ENCODE measurements at regions not wholly inside any gene's neighbourhood (a gene's known extent, or its start where the extent isn't known, plus 50 kb on each side); places are given as distances from the start of the nearest gene placed in this dataset.

DNA sequence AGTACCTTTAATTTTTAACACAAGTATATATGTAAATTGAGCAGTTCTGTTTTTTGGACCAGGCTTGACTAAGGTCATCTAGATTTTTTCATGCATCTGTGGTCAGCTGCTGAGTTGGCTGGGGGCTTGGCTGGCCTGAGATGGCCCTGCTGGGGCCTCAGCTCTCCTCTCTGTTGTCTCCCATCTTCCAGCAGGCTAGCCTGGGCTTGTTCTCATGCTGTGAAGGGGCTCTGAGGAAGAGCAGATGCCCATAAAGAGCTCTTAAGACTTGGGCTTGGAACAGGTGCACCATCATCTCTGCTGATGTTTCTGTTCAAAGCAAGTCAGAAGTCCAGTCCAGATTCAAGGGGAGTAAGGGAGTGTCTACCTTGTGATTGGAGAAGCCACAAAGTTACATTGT is 51.2 kb upstream of the TNR start:
- no peak for DNase-seq

DNA sequence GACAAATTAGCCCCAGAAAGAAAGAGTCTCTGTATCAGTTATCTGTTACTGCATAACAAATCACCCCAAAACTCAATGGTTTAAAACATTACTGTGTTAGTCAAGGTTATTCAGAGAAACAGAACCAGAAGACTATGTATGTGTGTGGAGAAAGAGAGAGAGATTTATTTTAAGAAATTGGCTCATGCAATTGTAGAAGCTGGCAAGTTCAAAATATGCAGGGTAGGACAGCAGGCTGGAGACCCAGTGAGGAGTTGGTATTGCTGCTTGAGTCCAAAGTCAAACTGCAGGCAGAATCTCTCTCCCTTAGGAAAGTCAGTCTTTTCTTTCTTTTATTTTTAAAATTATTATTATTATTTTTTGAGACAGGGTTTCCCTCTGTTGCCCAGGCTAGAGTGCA is 50.2 kb upstream of the TNR start:
- Histone ChIP-seq H3K36me3 (ENCODE audit: control insufficient read depth in 1 of 2, insufficient read depth in 2 of 2, low read length in 1 of 2) (no peaks in the 10 kb centered on the region), H3K27ac (ENCODE audit: low read depth in 1 of 2, low read length in 2 of 2) (peak overlapping the region; percentile 75 to 88)
- no peak for ATAC-seq (ENCODE audit: low FRiP score)

More for the DNA sequence above, 51.2 kb upstream of the TNR start:
- peak overlapping the region; percentile 30 to 67 for H3K27ac ChIP-seq (ENCODE audit: low read depth in 1 of 2, low read length in 2 of 2)
- no peaks in the 10 kb centered on the region for H3K9me3 ChIP-seq (ENCODE audit: control insufficient read depth, low read length)
- peaks cover 5 to 25% of the 10 kb centered on the region in 2 donors for H3K4me1 ChIP-seq (ENCODE audit: control insufficient read depth in 1 of 2, insufficient read depth in 2 of 2, low read length in 2 of 2)
- intact Hi-C loops (cut with DNase I), result no loop called here
- no peak for ATAC-seq (ENCODE audit: low FRiP score)
- no peaks in the 10 kb centered on the region for H3K27me3 ChIP-seq (ENCODE audit: control insufficient read depth in 1 of 2, insufficient read depth in 2 of 2, low read length in 1 of 2)
- no peaks in the 10 kb centered on the region for H3K36me3 ChIP-seq (ENCODE audit: control insufficient read depth in 1 of 2, insufficient read depth in 2 of 2, low read length in 1 of 2)
- no peak overlapping the region for H3K4me3 ChIP-seq (ENCODE audit: low read length in 2 of 2)

More for the DNA sequence above, 50.2 kb upstream of the TNR start:
- DNase-seq, result no peak
- Histone ChIP-seq H3K27me3 (ENCODE audit: control insufficient read depth in 1 of 2, insufficient read depth in 2 of 2, low read length in 1 of 2) (no peaks in the 10 kb centered on the region), H3K4me1 (ENCODE audit: control insufficient read depth in 1 of 2, insufficient read depth in 2 of 2, low read length in 2 of 2) (peaks cover 5 to 25% of the 10 kb centered on the region in 2 donors), H3K9me3 (ENCODE audit: control insufficient read depth, low read length) (no peaks in the 10 kb centered on the region), H3K4me3 (ENCODE audit: low read length in 2 of 2) (no peak overlapping the region)
- intact Hi-C loops (cut with DNase I), result no loop called here

Measured in aorta (tissue), 5 donors.